ENCODE measurements at regions not wholly inside any gene's neighbourhood (a gene's known extent, or its start where the extent isn't known, plus 50 kb on each side); places are given as distances from the start of the nearest gene placed in this dataset.

DNA sequence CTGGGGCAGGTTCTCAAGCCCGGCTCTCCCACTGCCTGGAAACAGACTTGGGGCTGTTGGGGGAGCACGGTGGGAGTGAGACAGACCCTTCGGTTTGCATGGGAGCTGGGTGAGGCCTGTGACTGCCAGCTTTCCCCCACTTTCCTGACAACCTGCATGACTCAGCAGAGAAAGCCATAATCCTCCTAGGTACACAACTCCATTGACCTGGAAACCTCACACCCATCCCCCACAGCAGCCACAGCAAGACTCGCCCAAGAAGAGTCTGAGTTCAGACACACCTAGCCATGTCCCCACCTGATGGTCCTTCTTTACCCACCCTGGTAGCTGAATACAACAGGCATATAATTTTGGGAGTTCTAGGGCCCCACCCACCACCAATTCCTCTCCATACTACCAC, 57.6 kb upstream of the UBQLN2 start:
- TF ChIP-seq, protein P1, sequence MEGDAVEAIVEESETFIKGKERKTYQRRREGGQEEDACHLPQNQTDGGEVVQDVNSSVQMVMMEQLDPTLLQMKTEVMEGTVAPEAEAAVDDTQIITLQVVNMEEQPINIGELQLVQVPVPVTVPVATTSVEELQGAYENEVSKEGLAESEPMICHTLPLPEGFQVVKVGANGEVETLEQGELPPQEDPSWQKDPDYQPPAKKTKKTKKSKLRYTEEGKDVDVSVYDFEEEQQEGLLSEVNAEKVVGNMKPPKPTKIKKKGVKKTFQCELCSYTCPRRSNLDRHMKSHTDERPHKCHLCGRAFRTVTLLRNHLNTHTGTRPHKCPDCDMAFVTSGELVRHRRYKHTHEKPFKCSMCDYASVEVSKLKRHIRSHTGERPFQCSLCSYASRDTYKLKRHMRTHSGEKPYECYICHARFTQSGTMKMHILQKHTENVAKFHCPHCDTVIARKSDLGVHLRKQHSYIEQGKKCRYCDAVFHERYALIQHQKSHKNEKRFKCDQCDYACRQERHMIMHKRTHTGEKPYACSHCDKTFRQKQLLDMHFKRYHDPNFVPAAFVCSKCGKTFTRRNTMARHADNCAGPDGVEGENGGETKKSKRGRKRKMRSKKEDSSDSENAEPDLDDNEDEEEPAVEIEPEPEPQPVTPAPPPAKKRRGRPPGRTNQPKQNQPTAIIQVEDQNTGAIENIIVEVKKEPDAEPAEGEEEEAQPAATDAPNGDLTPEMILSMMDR (IDR thresholded peaks at IDR 0.05; ENCODE audit: low read length) = no peak
- no peak for TF ChIP-seq EZH2 (IDR thresholded peaks at IDR 0.05; ENCODE audit: borderline replicate concordance, low read length)

Measured in OCI-LY1 (cell line).